ENCODE measurements at regions not wholly inside any gene's neighbourhood (a gene's known extent, or its start where the extent isn't known, plus 50 kb on each side); places are given as distances from the start of the nearest gene placed in this dataset.

DNA sequence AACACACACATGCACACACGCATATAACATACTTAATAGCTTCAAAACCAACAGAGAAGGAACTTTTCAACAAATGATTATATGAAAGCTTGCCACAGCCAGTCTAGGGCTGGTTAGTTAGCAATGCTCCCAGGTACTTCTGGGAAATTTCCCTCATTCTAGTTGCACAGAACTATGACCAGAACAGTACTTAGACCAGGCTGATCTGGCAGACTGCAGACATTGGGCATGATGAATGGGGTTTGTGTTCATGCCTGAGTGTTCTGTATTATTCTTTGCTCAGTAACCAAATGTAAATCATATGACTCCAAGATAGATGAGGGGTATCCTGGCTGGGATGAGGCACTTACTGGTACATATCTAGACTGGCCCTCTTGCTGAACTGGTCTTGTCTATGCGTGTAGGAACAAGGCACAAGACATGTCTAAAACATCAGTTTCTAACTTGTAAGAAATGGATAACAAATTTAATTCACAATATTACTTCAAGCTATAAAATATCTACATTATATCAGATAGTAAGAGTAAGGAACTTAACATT is 50.3 kb upstream of the GEMIN8 start:
- no peak overlapping the region for H3K4me3 ChIP-seq
- no peaks in the 10 kb centered on the region for H3K36me3 ChIP-seq
- no peaks in the 10 kb centered on the region for H3K9me3 ChIP-seq
- TF ChIP-seq EP300 (IDR thresholded peaks at IDR 0.05) (no peak), POLR2A (IDR thresholded peaks at IDR 0.05) (no peak), POLR2AphosphoS5 (IDR thresholded peaks at IDR 0.05) (no peak)
- TF ChIP-seq, protein P1, sequence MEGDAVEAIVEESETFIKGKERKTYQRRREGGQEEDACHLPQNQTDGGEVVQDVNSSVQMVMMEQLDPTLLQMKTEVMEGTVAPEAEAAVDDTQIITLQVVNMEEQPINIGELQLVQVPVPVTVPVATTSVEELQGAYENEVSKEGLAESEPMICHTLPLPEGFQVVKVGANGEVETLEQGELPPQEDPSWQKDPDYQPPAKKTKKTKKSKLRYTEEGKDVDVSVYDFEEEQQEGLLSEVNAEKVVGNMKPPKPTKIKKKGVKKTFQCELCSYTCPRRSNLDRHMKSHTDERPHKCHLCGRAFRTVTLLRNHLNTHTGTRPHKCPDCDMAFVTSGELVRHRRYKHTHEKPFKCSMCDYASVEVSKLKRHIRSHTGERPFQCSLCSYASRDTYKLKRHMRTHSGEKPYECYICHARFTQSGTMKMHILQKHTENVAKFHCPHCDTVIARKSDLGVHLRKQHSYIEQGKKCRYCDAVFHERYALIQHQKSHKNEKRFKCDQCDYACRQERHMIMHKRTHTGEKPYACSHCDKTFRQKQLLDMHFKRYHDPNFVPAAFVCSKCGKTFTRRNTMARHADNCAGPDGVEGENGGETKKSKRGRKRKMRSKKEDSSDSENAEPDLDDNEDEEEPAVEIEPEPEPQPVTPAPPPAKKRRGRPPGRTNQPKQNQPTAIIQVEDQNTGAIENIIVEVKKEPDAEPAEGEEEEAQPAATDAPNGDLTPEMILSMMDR (IDR thresholded peaks at IDR 0.05) = no peak
- no peaks in the 10 kb centered on the region for H3K27me3 ChIP-seq
- no peak for DNase-seq (ENCODE audit: low spot score in 2 of 2)
- WGBS = 58% methylated on average over 2 of the region's 2 CpGs
- H3K27ac ChIP-seq = no peak overlapping the region
- H3K4me1 ChIP-seq = no peaks in the 10 kb centered on the region

Measured in suprapubic skin (tissue), 4 donors.